GM23338 (cell line): ENCODE measurements at regions not wholly inside any gene's neighbourhood (a gene's known extent, or its start where the extent isn't known, plus 50 kb on each side); places are given as distances from the start of the nearest gene placed in this dataset.

ENCODE experiments used
- ATAC-seq: fragments of 200-7000 bp; cut with Tn5 transposase; 3 replicates; pipeline ENCODE4 v1.9.1; 2020
- DNase-seq: peaks from one replicate; pipeline ENCODE4 v3.0.0-alpha.2; 2015; ENCODE audit warnings: low spot score
- H2AFZ ChIP-seq: fragments of 200-600 bp; sonication (generic); 2 replicates; pipeline ENCODE4 v1.8.0; 2016; ENCODE audit warnings: antibody characterized with exemption, mild to moderate bottlenecking, moderate library complexity
- H3F3A ChIP-seq: fragments of 200-600 bp; sonication (generic); replicated peaks from 2 replicates; pipeline ENCODE4 v1.8.0; 2017; ENCODE audit warnings: antibody characterized with exemption, mixed run types, low read depth
- H3K27ac ChIP-seq: fragments of 200-600 bp; sonication (generic); 2 replicates; pipeline ENCODE4 v1.6.1; 2016; ENCODE audit warnings: low read depth
- H3K27me3 ChIP-seq: fragments of 200-600 bp; sonication (generic); 2 replicates; pipeline ENCODE4 v1.8.0; 2016; ENCODE audit warnings: mild to moderate bottlenecking, mixed run types, moderate library complexity; ENCODE audit not compliant: insufficient read depth
- H3K36me3 ChIP-seq: fragments of 200-600 bp; sonication (generic); 2 replicates; pipeline ENCODE4 v1.8.0; 2016; ENCODE audit warnings: mild to moderate bottlenecking; ENCODE audit not compliant: insufficient read depth
- H3K4me1 ChIP-seq: fragments of 200-600 bp; sonication (generic); 2 replicates; pipeline ENCODE4 v1.8.0; 2016; ENCODE audit warnings: mild to moderate bottlenecking, moderate library complexity; ENCODE audit not compliant: insufficient read depth
- H3K4me2 ChIP-seq: fragments of 200-600 bp; sonication (generic); 2 replicates; pipeline ENCODE4 v1.7.1; 2017; ENCODE audit warnings: mixed run types
- H3K4me3 ChIP-seq: fragments of 200-600 bp; sonication (generic); 2 replicates; pipeline ENCODE4 v1.6.1; 2016; ENCODE audit warnings: mixed run types
- H3K79me2 ChIP-seq: fragments of 200-600 bp; sonication (generic); replicated peaks from 2 replicates; pipeline ENCODE4 v1.8.0; 2017; ENCODE audit warnings: mild to moderate bottlenecking; ENCODE audit not compliant: insufficient read depth
- H3K9me2 ChIP-seq: fragments of 200-600 bp; sonication (generic); 2 replicates; pipeline ENCODE4 v1.8.0; 2017; ENCODE audit not compliant: insufficient read depth
- H4K20me1 ChIP-seq: fragments of 200-600 bp; sonication (generic); replicated peaks from 2 replicates; pipeline ENCODE4 v1.8.0; 2017; ENCODE audit warnings: mild to moderate bottlenecking; ENCODE audit not compliant: insufficient read depth
- H3K27ac Mint-ChIP-seq: 2 replicates; pipeline ENCODE4 v1.8.0; 2020; ENCODE audit warnings: inconsistent platforms, mild to moderate bottlenecking, moderate library complexity, mixed read lengths
- H3K27me3 Mint-ChIP-seq: 3 replicates; pipeline ENCODE4 v1.8.0; 2022; ENCODE audit warnings: low read depth, mild to moderate bottlenecking, moderate library complexity, mixed read lengths, inconsistent platforms; ENCODE audit not compliant: insufficient read depth, poor library complexity
- H3K36me3 Mint-ChIP-seq: 3 replicates; pipeline ENCODE4 v1.8.0; 2021; ENCODE audit warnings: low read depth, mild to moderate bottlenecking, inconsistent platforms, moderate library complexity, mixed read lengths
- H3K4me1 Mint-ChIP-seq: 3 replicates; pipeline ENCODE4 v1.8.0; 2020; ENCODE audit warnings: mild to moderate bottlenecking, inconsistent platforms, mixed read lengths
- H3K4me3 Mint-ChIP-seq: 3 replicates; pipeline ENCODE4 v1.8.0; 2021; ENCODE audit warnings: moderate library complexity, mild to moderate bottlenecking, inconsistent platforms, mixed read lengths
- H3K9me3 Mint-ChIP-seq: 3 replicates; pipeline ENCODE4 v1.8.0; 2020; ENCODE audit warnings: moderate library complexity, mild to moderate bottlenecking, inconsistent platforms, mixed read lengths
- CREB1 ChIP-seq: fragments of 250-450 bp; sonication (Bioruptor Pico); IDR thresholded peaks from 2 replicates; pipeline ENCODE4 v1.5.0; 2020; ENCODE audit warnings: low read depth, mild to moderate bottlenecking, moderate library complexity
- EZH2 ChIP-seq: fragments of 200-600 bp; sonication (generic); IDR thresholded peaks from one replicate; pipeline ENCODE4 v1.8.0; 2017; ENCODE audit warnings: antibody characterized with exemption, mild to moderate bottlenecking, low read depth; ENCODE audit not compliant: unreplicated experiment
- EZH2phosphoT487 ChIP-seq: fragments of 200-600 bp; sonication (generic); IDR thresholded peaks from one replicate; pipeline ENCODE4 v1.8.1; 2018; ENCODE audit warnings: antibody characterized with exemption; ENCODE audit not compliant: unreplicated experiment
- JUNB ChIP-seq: IDR thresholded peaks from one replicate; pipeline ENCODE4 v1.6.1; 2016; ENCODE audit warnings: antibody characterized with exemption; ENCODE audit not compliant: unreplicated experiment
- POLR2AphosphoS5 ChIP-seq: IDR thresholded peaks from 2 replicates; pipeline ENCODE4 v1.6.1; 2016; ENCODE audit warnings: antibody characterized with exemption, low read depth
- ZNF331 ChIP-seq: fragments of 250-450 bp; sonication (Bioruptor Pico); IDR thresholded peaks from 2 replicates; pipeline ENCODE4 v1.5.0; 2020; ENCODE audit warnings: low read depth, mild to moderate bottlenecking, moderate library complexity
- TF ChIP-seq, protein P1 (sequence below): fragments of 250-450 bp; sonication (Bioruptor Pico); IDR thresholded peaks from 2 replicates; pipeline ENCODE4 v1.5.0; 2020; ENCODE audit warnings: mild to moderate bottlenecking, moderate library complexity

DNA sequence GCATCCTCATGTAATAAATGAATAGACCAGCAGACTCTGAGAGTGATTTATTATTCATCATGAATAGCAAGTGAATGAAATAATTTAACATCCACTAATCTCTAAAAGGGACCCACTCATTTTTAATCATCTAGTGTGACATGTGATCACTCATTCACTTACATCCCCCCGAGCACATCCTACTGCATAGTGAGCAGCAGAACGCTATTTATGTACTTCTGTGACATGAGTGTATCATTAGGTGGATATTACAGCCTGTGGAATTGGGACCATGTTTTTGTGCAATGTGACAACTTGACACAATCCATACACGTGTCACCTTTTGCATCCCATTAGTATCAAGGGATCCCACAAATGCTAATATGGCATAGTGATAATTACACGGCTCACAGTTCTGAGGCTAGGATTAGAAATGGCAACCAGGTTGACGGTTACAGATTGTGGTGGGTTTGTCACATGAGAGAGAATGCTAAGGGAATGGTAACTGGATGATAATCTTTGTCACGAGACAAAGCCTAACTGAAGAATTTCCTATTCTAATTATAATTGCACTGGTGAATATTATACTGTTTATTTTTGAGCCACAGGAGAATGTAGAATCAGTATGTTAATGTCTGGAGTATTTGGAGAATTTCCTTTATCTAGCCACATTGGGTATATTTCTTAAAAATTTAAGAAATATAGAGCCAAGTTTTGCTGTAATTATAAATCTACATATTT, 595.2 kb upstream of the TBL1XR1 start (continued):
- TF ChIP-seq, protein P1, sequence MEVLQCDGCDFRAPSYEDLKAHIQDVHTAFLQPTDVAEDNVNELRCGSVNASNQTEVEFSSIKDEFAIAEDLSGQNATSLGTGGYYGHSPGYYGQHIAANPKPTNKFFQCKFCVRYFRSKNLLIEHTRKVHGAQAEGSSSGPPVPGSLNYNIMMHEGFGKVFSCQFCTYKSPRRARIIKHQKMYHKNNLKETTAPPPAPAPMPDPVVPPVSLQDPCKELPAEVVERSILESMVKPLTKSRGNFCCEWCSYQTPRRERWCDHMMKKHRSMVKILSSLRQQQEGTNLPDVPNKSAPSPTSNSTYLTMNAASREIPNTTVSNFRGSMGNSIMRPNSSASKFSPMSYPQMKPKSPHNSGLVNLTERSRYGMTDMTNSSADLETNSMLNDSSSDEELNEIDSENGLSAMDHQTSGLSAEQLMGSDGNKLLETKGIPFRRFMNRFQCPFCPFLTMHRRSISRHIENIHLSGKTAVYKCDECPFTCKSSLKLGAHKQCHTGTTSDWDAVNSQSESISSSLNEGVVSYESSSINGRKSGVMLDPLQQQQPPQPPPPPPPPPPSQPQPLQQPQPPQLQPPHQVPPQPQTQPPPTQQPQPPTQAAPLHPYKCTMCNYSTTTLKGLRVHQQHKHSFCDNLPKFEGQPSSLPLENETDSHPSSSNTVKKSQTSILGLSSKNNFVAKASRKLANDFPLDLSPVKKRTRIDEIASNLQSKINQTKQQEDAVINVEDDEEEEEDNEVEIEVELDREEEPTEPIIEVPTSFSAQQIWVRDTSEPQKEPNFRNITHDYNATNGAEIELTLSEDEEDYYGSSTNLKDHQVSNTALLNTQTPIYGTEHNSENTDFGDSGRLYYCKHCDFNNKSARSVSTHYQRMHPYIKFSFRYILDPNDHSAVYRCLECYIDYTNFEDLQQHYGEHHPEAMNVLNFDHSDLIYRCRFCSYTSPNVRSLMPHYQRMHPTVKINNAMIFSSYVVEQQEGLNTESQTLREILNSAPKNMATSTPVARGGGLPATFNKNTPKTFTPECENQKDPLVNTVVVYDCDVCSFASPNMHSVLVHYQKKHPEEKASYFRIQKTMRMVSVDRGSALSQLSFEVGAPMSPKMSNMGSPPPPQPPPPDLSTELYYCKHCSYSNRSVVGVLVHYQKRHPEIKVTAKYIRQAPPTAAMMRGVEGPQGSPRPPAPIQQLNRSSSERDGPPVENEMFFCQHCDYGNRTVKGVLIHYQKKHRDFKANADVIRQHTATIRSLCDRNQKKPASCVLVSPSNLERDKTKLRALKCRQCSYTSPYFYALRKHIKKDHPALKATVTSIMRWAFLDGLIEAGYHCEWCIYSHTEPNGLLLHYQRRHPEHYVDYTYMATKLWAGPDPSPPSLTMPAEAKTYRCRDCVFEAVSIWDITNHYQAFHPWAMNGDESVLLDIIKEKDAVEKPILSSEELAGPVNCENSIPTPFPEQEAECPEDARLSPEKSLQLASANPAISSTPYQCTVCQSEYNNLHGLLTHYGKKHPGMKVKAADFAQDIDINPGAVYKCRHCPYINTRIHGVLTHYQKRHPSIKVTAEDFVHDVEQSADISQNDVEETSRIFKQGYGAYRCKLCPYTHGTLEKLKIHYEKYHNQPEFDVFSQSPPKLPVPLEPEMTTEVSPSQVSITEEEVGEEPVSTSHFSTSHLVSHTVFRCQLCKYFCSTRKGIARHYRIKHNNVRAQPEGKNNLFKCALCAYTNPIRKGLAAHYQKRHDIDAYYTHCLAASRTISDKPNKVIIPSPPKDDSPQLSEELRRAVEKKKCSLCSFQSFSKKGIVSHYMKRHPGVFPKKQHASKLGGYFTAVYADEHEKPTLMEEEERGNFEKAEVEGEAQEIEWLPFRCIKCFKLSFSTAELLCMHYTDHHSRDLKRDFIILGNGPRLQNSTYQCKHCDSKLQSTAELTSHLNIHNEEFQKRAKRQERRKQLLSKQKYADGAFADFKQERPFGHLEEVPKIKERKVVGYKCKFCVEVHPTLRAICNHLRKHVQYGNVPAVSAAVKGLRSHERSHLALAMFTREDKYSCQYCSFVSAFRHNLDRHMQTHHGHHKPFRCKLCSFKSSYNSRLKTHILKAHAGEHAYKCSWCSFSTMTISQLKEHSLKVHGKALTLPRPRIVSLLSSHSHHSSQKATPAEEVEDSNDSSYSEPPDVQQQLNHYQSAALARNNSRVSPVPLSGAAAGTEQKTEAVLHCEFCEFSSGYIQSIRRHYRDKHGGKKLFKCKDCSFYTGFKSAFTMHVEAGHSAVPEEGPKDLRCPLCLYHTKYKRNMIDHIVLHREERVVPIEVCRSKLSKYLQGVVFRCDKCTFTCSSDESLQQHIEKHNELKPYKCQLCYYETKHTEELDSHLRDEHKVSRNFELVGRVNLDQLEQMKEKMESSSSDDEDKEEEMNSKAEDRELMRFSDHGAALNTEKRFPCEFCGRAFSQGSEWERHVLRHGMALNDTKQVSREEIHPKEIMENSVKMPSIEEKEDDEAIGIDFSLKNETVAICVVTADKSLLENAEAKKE (CRISPR knock-in tag), result no peak
- TF ChIP-seq CREB1 (no peak), EZH2phosphoT487 (no peak)

DNA sequence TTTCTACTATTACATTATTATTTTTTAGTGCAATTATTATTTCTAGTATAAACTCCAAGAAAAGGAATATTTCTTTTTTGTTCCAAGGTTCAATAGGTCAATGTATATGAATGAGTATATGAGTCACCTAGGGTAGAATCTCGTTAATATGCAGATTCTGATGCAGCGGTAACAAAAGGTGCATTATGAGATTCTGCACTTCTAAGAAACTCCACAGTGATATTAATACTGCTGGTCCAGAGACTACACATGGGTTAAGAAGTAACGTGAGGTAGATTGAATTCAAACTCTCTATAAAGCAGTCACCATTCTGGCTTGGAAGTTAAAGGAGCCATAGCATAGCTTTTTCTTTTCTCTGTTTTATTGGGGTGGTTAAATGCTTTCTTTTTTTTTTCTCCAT, 596.2 kb upstream of the TBL1XR1 start:
- Histone ChIP-seq H2AFZ (no peak overlapping the region), H3K9me2 (peaks cover 15% of the 10 kb centered on the region), H3K27ac (no peak overlapping the region), H3K36me3 (no peaks in the 10 kb centered on the region), H3K4me1 (peaks cover 25% of the 10 kb centered on the region), H3K4me3 (no peak overlapping the region), H4K20me1 (no peaks in the 10 kb centered on the region), H3F3A (no peaks in the 10 kb centered on the region), H3K27me3 (no peaks in the 10 kb centered on the region), H3K79me2 (no peaks in the 10 kb centered on the region), H3K4me2 (no peak overlapping the region)
- peaks cover 16% of the 10 kb centered on the region for H3K4me1 Mint-ChIP-seq
- H3K27me3 Mint-ChIP-seq, result peaks cover 4% of the 10 kb centered on the region
- H3K9me3 Mint-ChIP-seq, result no peaks in the 10 kb centered on the region
- H3K36me3 Mint-ChIP-seq, result no peaks in the 10 kb centered on the region
- ATAC-seq (no peak), DNase-seq (no peak)
- no peak overlapping the region for H3K4me3 Mint-ChIP-seq
- no peak overlapping the region for H3K27ac Mint-ChIP-seq
- no peak for TF ChIP-seq JUNB
- no peak for TF ChIP-seq ZNF331 (CRISPR knock-in tag)
- no peak for TF ChIP-seq POLR2AphosphoS5
- TF ChIP-seq, protein P1 (CRISPR knock-in tag), result no peak
- no peak for TF ChIP-seq EZH2
